CD4-positive, alpha-beta T cell (primary cell): ENCODE measurements at regions not wholly inside any gene's neighbourhood (a gene's known extent, or its start where the extent isn't known, plus 50 kb on each side); places are given as distances from the start of the nearest gene placed in this dataset.

Source experiments
- ATAC-seq: fragments of 200-7000 bp; cut with Tn5 transposase; one replicate; pipeline ENCODE4 v1.10.0; 2022; ENCODE audit warnings: mild to moderate bottlenecking; ENCODE audit not compliant: poor library complexity
- CTCF ChIA-PET: fragments of 350-600 bp; sonication (Branson Sonifier 250); formaldehyde crosslinking; loops from one replicate; lab custom pipeline; 2021; ENCODE audit warnings: antibody characterized with exemption, inconsistent platforms; lab: Charles Lee
- POLR2A ChIA-PET: fragments of 350-600 bp; sonication (Branson Sonifier 250); formaldehyde crosslinking; loops from one replicate; lab custom pipeline; 2021; ENCODE audit warnings: antibody characterized with exemption, inconsistent platforms; lab: Charles Lee
- DNase-seq, 14 experiments: peaks; one replicate each; pipeline ENCODE4 v3.0.0-alpha.2; 2013 to 2020; ENCODE audit warnings: mixed read lengths in 2 of 14
- H3K27ac ChIP-seq, 2 donors: one replicate each; pipeline versions ENCODE4 v1.5.1 to v1.7.0; 2013; ENCODE audit warnings: low read length in 2 of 2, low read depth in 1 of 2, mild to moderate bottlenecking in 1 of 2
- H3K27me3 ChIP-seq, 2 experiments: 1 replicate in 1 of 2; 2 replicates in 1 of 2; pipeline versions ENCODE4 v1.6.1 to v1.7.0; 2013; ENCODE audit warnings: low read length in 2 of 2, control low read depth in 1 of 2, mild to moderate bottlenecking in 1 of 2, moderate library complexity in 1 of 2; ENCODE audit not compliant: insufficient read depth in 2 of 2, control insufficient read depth in 1 of 2
- H3K36me3 ChIP-seq: one replicate; pipeline ENCODE4 v1.6.1; 2013; ENCODE audit warnings: low read length, control low read depth; ENCODE audit not compliant: insufficient read depth
- H3K4me1 ChIP-seq: one replicate; pipeline ENCODE4 v1.6.1; 2013; ENCODE audit warnings: low read length, control low read depth; ENCODE audit not compliant: insufficient read depth
- H3K4me3 ChIP-seq: one replicate; pipeline ENCODE4 v1.5.1; 2013; ENCODE audit warnings: mild to moderate bottlenecking, low read length, moderate library complexity
- H3K9me3 ChIP-seq, 2 experiments: 1 replicate in 1 of 2; 2 replicates in 1 of 2; pipeline versions ENCODE4 v1.6.1 to v1.7.0; 2013; ENCODE audit warnings: low read length in 2 of 2, mild to moderate bottlenecking in 2 of 2, control low read depth in 1 of 2, moderate library complexity in 1 of 2; ENCODE audit not compliant: control insufficient read depth in 1 of 2, insufficient read depth in 1 of 2
- H3K27ac Mint-ChIP-seq: one replicate; pipeline ENCODE4 v1.8.0; 2020; ENCODE audit warnings: mixed read lengths
- H3K27me3 Mint-ChIP-seq: one replicate; pipeline ENCODE4 v1.8.0; 2021; ENCODE audit warnings: mixed read lengths
- H3K36me3 Mint-ChIP-seq: one replicate; pipeline ENCODE4 v1.8.0; 2021; ENCODE audit warnings: low read depth, mixed read lengths
- H3K4me1 Mint-ChIP-seq: one replicate; pipeline ENCODE4 v1.8.0; 2021; ENCODE audit warnings: low read depth, mixed read lengths
- H3K4me3 Mint-ChIP-seq: one replicate; pipeline ENCODE4 v1.8.0; 2020; ENCODE audit warnings: mild to moderate bottlenecking, mixed read lengths
- H3K9me3 Mint-ChIP-seq: one replicate; pipeline ENCODE4 v1.8.0; 2020; ENCODE audit warnings: mixed read lengths
- intact Hi-C, 2 experiments: fragments of 100-400 bp; cut with DNase I in 1 of 2; cut with micrococcal nuclease in 1 of 2; formaldehyde crosslinking; loops; one replicate each; pipeline versions ENCODE4 v1.15.1 to v1.9.0; 2023 to 2025; cut with DNase I, micrococcal nuclease
- TF ChIP-seq, protein P1 (sequence below): fragments of 200-600 bp; IDR thresholded peaks from one replicate; pipeline ENCODE4 v1.8.0; 2022; ENCODE audit warnings: antibody characterized with exemption, mild to moderate bottlenecking

DNA sequence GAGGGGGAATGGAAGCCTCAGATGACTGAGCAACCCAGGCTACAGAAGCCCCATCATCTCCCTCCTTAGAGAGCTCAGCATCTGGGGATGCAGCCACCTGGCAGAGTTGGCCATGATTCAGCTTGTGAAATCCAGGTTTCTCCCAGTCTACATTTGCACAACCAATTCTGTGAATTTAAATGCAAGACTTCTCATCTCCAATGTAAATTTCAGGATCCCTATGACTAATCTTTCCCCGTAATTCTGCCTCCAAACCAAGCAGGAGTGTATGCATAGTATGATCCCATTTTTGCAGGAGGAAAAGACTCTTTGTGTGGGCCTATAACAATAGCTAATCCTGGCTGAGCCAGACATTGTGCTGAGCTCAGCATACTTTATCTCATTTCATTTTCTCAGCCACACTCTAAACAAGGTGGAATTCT lies 59.6 kb upstream of the IL17B start:
- TF ChIP-seq, protein P1, sequence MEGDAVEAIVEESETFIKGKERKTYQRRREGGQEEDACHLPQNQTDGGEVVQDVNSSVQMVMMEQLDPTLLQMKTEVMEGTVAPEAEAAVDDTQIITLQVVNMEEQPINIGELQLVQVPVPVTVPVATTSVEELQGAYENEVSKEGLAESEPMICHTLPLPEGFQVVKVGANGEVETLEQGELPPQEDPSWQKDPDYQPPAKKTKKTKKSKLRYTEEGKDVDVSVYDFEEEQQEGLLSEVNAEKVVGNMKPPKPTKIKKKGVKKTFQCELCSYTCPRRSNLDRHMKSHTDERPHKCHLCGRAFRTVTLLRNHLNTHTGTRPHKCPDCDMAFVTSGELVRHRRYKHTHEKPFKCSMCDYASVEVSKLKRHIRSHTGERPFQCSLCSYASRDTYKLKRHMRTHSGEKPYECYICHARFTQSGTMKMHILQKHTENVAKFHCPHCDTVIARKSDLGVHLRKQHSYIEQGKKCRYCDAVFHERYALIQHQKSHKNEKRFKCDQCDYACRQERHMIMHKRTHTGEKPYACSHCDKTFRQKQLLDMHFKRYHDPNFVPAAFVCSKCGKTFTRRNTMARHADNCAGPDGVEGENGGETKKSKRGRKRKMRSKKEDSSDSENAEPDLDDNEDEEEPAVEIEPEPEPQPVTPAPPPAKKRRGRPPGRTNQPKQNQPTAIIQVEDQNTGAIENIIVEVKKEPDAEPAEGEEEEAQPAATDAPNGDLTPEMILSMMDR: no peak
- Mint-ChIP-seq H3K27me3 (no peaks in the 10 kb centered on the region), H3K27ac (no peak overlapping the region), H3K4me3 (no peak overlapping the region), H3K4me1 (peaks cover 17% of the 10 kb centered on the region), H3K9me3 (no peaks in the 10 kb centered on the region), H3K36me3 (no peaks in the 10 kb centered on the region)
- H3K27ac ChIP-seq: no peak overlapping the region
- ATAC-seq: no peak
- DNase-seq: no peak
- H3K36me3 ChIP-seq: no peaks in the 10 kb centered on the region
- no peaks in the 10 kb centered on the region for H3K27me3 ChIP-seq
- CTCF ChIA-PET: interaction anchor here (1.5 kb wide), 1 partner anchor 126 kb away, joined by 5 read pairs; no protein-coding TSS in a partner anchor
- peaks cover 12% of the 10 kb centered on the region for H3K4me1 ChIP-seq
- H3K9me3 ChIP-seq: no peaks in the 10 kb centered on the region
- no peak overlapping the region for H3K4me3 ChIP-seq
- intact Hi-C loops: no loop called here
- POLR2A ChIA-PET: no interaction called here

DNA sequence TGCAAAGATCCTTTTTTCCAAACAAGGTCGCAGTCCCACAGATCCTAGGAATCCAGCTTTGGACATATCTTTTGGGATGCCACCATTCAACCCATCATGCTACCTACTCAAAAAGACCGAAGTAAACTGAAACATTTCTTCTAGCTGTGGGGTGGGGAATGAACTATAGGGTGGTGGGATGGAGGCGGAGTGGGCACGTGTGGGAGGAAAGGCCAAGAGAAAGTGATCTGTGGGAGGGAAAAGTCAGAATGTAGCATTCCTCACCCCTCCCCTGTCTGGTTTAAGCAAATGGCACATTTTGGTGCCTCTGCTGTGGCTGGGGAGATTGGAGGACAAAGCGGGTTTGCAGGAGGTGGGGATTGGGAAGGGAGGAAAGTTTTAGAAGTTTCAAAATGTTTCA lies 59.2 kb upstream of the IL17B start:
- ATAC-seq (no peak), DNase-seq (no peak)
- no peaks in the 10 kb centered on the region for H3K27me3 ChIP-seq
- intact Hi-C loops: no loop called here
- no peaks in the 10 kb centered on the region for H3K27me3 Mint-ChIP-seq
- H3K9me3 Mint-ChIP-seq: no peaks in the 10 kb centered on the region
- H3K4me3 ChIP-seq: no peak overlapping the region
- ChIA-PET POLR2A (no interaction called here), CTCF (interaction anchor here (1.2 kb wide), 1 partner anchor 66 kb away, joined by 5 read pairs; no protein-coding TSS in a partner anchor)
- peaks cover 12% of the 10 kb centered on the region for H3K4me1 ChIP-seq
- peaks cover 15% of the 10 kb centered on the region for H3K4me1 Mint-ChIP-seq
- H3K4me3 Mint-ChIP-seq: no peak overlapping the region
- no peaks in the 10 kb centered on the region for H3K9me3 ChIP-seq
- no peak overlapping the region for H3K27ac Mint-ChIP-seq
- no peak overlapping the region for H3K27ac ChIP-seq
- no peaks in the 10 kb centered on the region for H3K36me3 Mint-ChIP-seq
- no peaks in the 10 kb centered on the region for H3K36me3 ChIP-seq
- TF ChIP-seq, protein P1: no peak

DNA sequence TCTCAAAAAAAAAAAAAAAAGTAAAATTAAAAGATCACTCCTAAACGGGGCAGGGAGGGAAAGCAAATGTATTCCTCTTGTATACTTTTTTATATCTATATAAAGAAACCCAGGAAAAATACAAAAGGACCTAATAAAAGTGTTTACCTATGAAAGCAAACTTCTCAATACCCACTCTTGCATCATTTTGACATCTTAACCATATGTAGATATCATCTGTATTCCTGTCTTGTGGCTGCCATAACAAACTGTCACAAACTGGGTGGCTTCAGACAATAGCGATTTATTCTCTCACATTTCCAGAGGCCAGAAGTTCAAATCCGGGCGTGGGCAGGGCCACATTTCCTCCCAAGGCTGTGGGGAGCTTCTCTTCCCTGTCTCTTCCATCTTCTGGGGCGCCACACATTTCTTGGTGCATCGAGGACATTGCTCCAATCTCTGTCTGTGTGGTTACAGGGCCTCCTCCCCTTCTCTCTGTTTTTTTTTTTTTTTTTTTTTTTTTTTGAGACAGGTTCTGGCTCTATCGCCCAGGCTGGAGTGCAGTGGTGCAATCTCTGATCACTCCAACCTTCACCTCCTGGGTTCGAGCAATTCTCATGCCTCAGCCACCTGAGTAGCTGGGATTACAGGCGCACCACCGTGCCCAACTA lies 58.4 kb upstream of the IL17B start:
- DNase-seq (no peak), ATAC-seq (no peak)
- H3K4me1 ChIP-seq: peaks cover 9% of the 10 kb centered on the region
- TF ChIP-seq, protein P1: no peak
- no peaks in the 10 kb centered on the region for H3K9me3 Mint-ChIP-seq
- no peak overlapping the region for H3K4me3 Mint-ChIP-seq
- H3K36me3 ChIP-seq: no peaks in the 10 kb centered on the region
- no peak overlapping the region for H3K4me3 ChIP-seq
- H3K9me3 ChIP-seq: no peaks in the 10 kb centered on the region
- no peak overlapping the region for H3K27ac ChIP-seq
- intact Hi-C loops: no loop called here
- POLR2A ChIA-PET: no interaction called here
- peaks cover 12% of the 10 kb centered on the region for H3K4me1 Mint-ChIP-seq
- H3K27me3 Mint-ChIP-seq: no peaks in the 10 kb centered on the region
- H3K27ac Mint-ChIP-seq: no peak overlapping the region
- H3K27me3 ChIP-seq: no peaks in the 10 kb centered on the region
- H3K36me3 Mint-ChIP-seq: no peaks in the 10 kb centered on the region
- CTCF ChIA-PET: interaction anchor here (1.2 kb wide), 1 partner anchor 66 kb away, joined by 5 read pairs; no protein-coding TSS in a partner anchor
